Ishikawa (cell line): ENCODE measurements at regions not wholly inside any gene's neighbourhood (a gene's known extent, or its start where the extent isn't known, plus 50 kb on each side); places are given as distances from the start of the nearest gene placed in this dataset.

Source experiments
- EP300 ChIP-seq: IDR thresholded peaks from 2 replicates; pipeline ENCODE4 v1.6.1; 2012; ENCODE audit warnings: borderline replicate concordance
- MAX ChIP-seq: IDR thresholded peaks from 2 replicates; pipeline ENCODE4 v1.6.1; 2012
- NFIC ChIP-seq: IDR thresholded peaks from 2 replicates; pipeline ENCODE4 v1.6.1; 2012
- REST ChIP-seq: IDR thresholded peaks from 2 replicates; pipeline ENCODE4 v1.6.1; 2012; ENCODE audit warnings: low read depth, mild to moderate bottlenecking
- TAF1 ChIP-seq: IDR thresholded peaks from 2 replicates; pipeline ENCODE4 v1.6.1; 2012; ENCODE audit warnings: low read depth, mild to moderate bottlenecking
- USF1 ChIP-seq: IDR thresholded peaks from 2 replicates; pipeline ENCODE4 v1.6.1; 2012
- YY1 ChIP-seq: IDR thresholded peaks from 2 replicates; pipeline ENCODE4 v1.6.1; 2012; ENCODE audit warnings: low read depth
- ZBTB7A ChIP-seq: IDR thresholded peaks from 2 replicates; pipeline ENCODE4 v1.6.1; 2012; ENCODE audit warnings: low read depth

GRCh38 chr5:164352695-164353094, 847.3 kb downstream of the MAT2B start:
- TF ChIP-seq TAF1: no peak
- TF ChIP-seq MAX: no peak
- no peak for TF ChIP-seq EP300
- no peak for TF ChIP-seq REST
- no peak for TF ChIP-seq USF1
- no peak for TF ChIP-seq YY1
- TF ChIP-seq ZBTB7A: no peak
- no peak for TF ChIP-seq NFIC
